ENCODE measurements at regions not wholly inside any gene's neighbourhood (a gene's known extent, or its start where the extent isn't known, plus 50 kb on each side); places are given as distances from the start of the nearest gene placed in this dataset.

- no peak for TF ChIP-seq CTCF (IDR thresholded peaks at IDR 0.05)
- no peak for TF ChIP-seq POLR2A (IDR thresholded peaks at IDR 0.05)
These were observed 1254.5 kb upstream of the NUDT12 start for GRCh38 chr5:104817127-104817526.
